ENCODE measurements at regions not wholly inside any gene's neighbourhood (a gene's known extent, or its start where the extent isn't known, plus 50 kb on each side); places are given as distances from the start of the nearest gene placed in this dataset.

- 17% methylated on average over 6 of the region's 6 CpGs for WGBS (ENCODE audit: insufficient coverage, low coverage, low lambda C conversion rate, missing lambda C conversion rate)
- Histone ChIP-seq H3K27me3 (no peaks in the 10 kb centered on the region), H3K4me1 (no peaks in the 10 kb centered on the region), H3K36me3 (no peaks in the 10 kb centered on the region), H3K27ac (no peak overlapping the region), H3K4me3 (no peak overlapping the region), H3K9me3 (no peaks in the 10 kb centered on the region)
- DNase-seq (peak in 1 of 3 donors; percentile 63), ATAC-seq (peak; percentile 62 to 89 (median 78))
- intact Hi-C loops (cut with DNase I): no loop called here
- TF ChIP-seq CTCF (IDR thresholded peaks at IDR 0.05) (peak in 1 of 4 donors; percentile 11), POLR2A (IDR thresholded peaks at IDR 0.05) (no peak)
Measured at GRCh38 chr14:22407033-22407432, 182.0 kb downstream of the DAD1 start.

- intact Hi-C loops (cut with DNase I): no loop called here
- no peaks in the 10 kb centered on the region for H3K27me3 ChIP-seq
- DNase-seq: no peak
- H3K4me3 ChIP-seq: no peak overlapping the region
- no peak for ATAC-seq
- H3K36me3 ChIP-seq: no peaks in the 10 kb centered on the region
- no peaks in the 10 kb centered on the region for H3K9me3 ChIP-seq
- H3K27ac ChIP-seq: no peak overlapping the region
- no peaks in the 10 kb centered on the region for H3K4me1 ChIP-seq
- WGBS (ENCODE audit: insufficient coverage, low coverage, low lambda C conversion rate, missing lambda C conversion rate): 40% methylated on average over 1 of the region's 1 CpG
- TF ChIP-seq POLR2A (IDR thresholded peaks at IDR 0.05): no peak
- no peak for TF ChIP-seq CTCF (IDR thresholded peaks at IDR 0.05)
Measured at GRCh38 chr14:22405201-22405600, 183.8 kb downstream of the DAD1 start.

GRCh38 chr14:22403296-22403695, 185.7 kb downstream of the DAD1 start:
- Histone ChIP-seq H3K27me3 (no peaks in the 10 kb centered on the region), H3K27ac (no peak overlapping the region), H3K4me3 (no peak overlapping the region), H3K36me3 (no peaks in the 10 kb centered on the region), H3K9me3 (no peaks in the 10 kb centered on the region), H3K4me1 (no peaks in the 10 kb centered on the region)
- ATAC-seq: no peak
- DNase-seq: no peak
- intact Hi-C loops (cut with DNase I): no loop called here
- 56% methylated on average over 4 of the region's 4 CpGs for WGBS (ENCODE audit: insufficient coverage, low coverage, low lambda C conversion rate, missing lambda C conversion rate)
- TF ChIP-seq CTCF (IDR thresholded peaks at IDR 0.05) (no peak), POLR2A (IDR thresholded peaks at IDR 0.05) (no peak)

- Histone ChIP-seq H3K4me1 (no peaks in the 10 kb centered on the region), H3K9me3 (no peaks in the 10 kb centered on the region), H3K4me3 (no peak overlapping the region), H3K27me3 (no peaks in the 10 kb centered on the region), H3K36me3 (no peaks in the 10 kb centered on the region), H3K27ac (no peak overlapping the region)
- no peak for DNase-seq
- intact Hi-C loops (cut with DNase I): no loop called here
- 32% methylated on average over 3 of the region's 3 CpGs for WGBS (ENCODE audit: insufficient coverage, low coverage, low lambda C conversion rate, missing lambda C conversion rate)
- ATAC-seq: no peak
- TF ChIP-seq CTCF (IDR thresholded peaks at IDR 0.05) (no peak), POLR2A (IDR thresholded peaks at IDR 0.05) (no peak)
Measured at GRCh38 chr14:22400655-22401259, 188.3 kb downstream of the DAD1 start.
